Trophoblast cell (in vitro differentiated cells and primary cell): ENCODE measurements at regions not wholly inside any gene's neighbourhood (a gene's known extent, or its start where the extent isn't known, plus 50 kb on each side); places are given as distances from the start of the nearest gene placed in this dataset.
A peak's percentile ranks its signal among the peaks of the same experiment; 100 is the strongest.

Experiments used
- DNase-seq, 2 donors: peaks; one replicate each; pipeline ENCODE4 v3.0.0-alpha.2; 2016
- H2AFZ ChIP-seq: 2 replicates; pipeline ENCODE4 v1.6.1; 2013; ENCODE audit warnings: low read length, moderate library complexity, mild to moderate bottlenecking; ENCODE audit not compliant: insufficient read depth, poor library complexity
- H2AK5ac ChIP-seq: 2 replicates; pipeline ENCODE4 v1.6.1; 2013; ENCODE audit warnings: mild to moderate bottlenecking, low read length
- H2BK120ac ChIP-seq: 2 replicates; pipeline ENCODE4 v1.6.1; 2013; ENCODE audit warnings: low read length, mild to moderate bottlenecking, moderate library complexity; ENCODE audit not compliant: insufficient read depth, poor library complexity
- H2BK12ac ChIP-seq: 2 replicates; pipeline ENCODE4 v1.6.1; 2013; ENCODE audit warnings: mild to moderate bottlenecking, low read length, moderate library complexity
- H2BK5ac ChIP-seq: 2 replicates; pipeline ENCODE4 v1.6.1; 2013; ENCODE audit warnings: low read length, low read depth, moderate library complexity, mild to moderate bottlenecking; ENCODE audit not compliant: poor library complexity
- H3K14ac ChIP-seq: 2 replicates; pipeline ENCODE4 v1.6.1; 2013; ENCODE audit warnings: mild to moderate bottlenecking, low read length
- H3K18ac ChIP-seq: 2 replicates; pipeline ENCODE4 v1.6.1; 2013; ENCODE audit warnings: mild to moderate bottlenecking, low read length
- H3K23ac ChIP-seq: 2 replicates; pipeline ENCODE4 v1.6.1; 2013; ENCODE audit warnings: low read length
- H3K27ac ChIP-seq: 2 replicates; pipeline ENCODE4 v1.5.1; 2013; ENCODE audit warnings: low read depth, mild to moderate bottlenecking, inconsistent platforms, low read length, moderate library complexity
- H3K27me3 ChIP-seq: 2 replicates; pipeline ENCODE4 v1.6.1; 2013; ENCODE audit warnings: inconsistent platforms, mild to moderate bottlenecking, low read length, moderate library complexity; ENCODE audit not compliant: insufficient read depth
- H3K36me3 ChIP-seq, 2 experiments: 1 replicate in 1 of 2; 2 replicates in 1 of 2; pipeline ENCODE4 v1.6.1; 2013; ENCODE audit warnings: low read length in 2 of 2, mild to moderate bottlenecking in 2 of 2, moderate library complexity in 1 of 2; ENCODE audit not compliant: insufficient read depth in 2 of 2, control insufficient read depth in 1 of 2
- H3K4ac ChIP-seq: 2 replicates; pipeline ENCODE4 v1.6.1; 2013; ENCODE audit warnings: low read depth, mild to moderate bottlenecking, low read length, moderate library complexity
- H3K4me1 ChIP-seq, 2 experiments: 1 replicate in 1 of 2; 2 replicates in 1 of 2; pipeline ENCODE4 v1.6.1; 2013; ENCODE audit warnings: low read length in 2 of 2, mild to moderate bottlenecking in 2 of 2, moderate library complexity in 1 of 2; ENCODE audit not compliant: insufficient read depth in 2 of 2, control insufficient read depth in 1 of 2
- H3K4me2 ChIP-seq: 2 replicates; pipeline ENCODE4 v1.6.1; 2013; ENCODE audit warnings: inconsistent platforms, mild to moderate bottlenecking, low read length, moderate library complexity
- H3K4me3 ChIP-seq: 2 replicates; pipeline ENCODE4 v1.5.1; 2013; ENCODE audit warnings: mild to moderate bottlenecking, low read depth, low read length, inconsistent platforms
- H3K79me1 ChIP-seq: one replicate; pipeline ENCODE4 v1.6.1; 2013; ENCODE audit warnings: low read length
- H3K79me2 ChIP-seq: 2 replicates; pipeline ENCODE4 v1.6.1; 2013; ENCODE audit warnings: low read length, mild to moderate bottlenecking; ENCODE audit not compliant: control insufficient read depth, insufficient read depth, poor library complexity
- H3K9ac ChIP-seq: 2 replicates; pipeline ENCODE4 v1.6.1; 2013; ENCODE audit warnings: mild to moderate bottlenecking, low read length
- H3K9me3 ChIP-seq: 2 replicates; pipeline ENCODE4 v1.6.1; 2013; ENCODE audit warnings: low read depth, mild to moderate bottlenecking, control low read depth, inconsistent platforms, low read length; ENCODE audit not compliant: insufficient read depth
- H4K12ac ChIP-seq: 2 replicates; pipeline ENCODE4 v1.6.1; 2013; ENCODE audit warnings: low read depth, mild to moderate bottlenecking, low read length, moderate library complexity
- H4K8ac ChIP-seq: 2 replicates; pipeline ENCODE4 v1.6.1; 2013; ENCODE audit warnings: low read depth, mild to moderate bottlenecking, low read length, moderate library complexity
- H4K91ac ChIP-seq: one replicate; pipeline ENCODE4 v1.6.1; 2013; ENCODE audit warnings: low read depth, mild to moderate bottlenecking, low read length, moderate library complexity
- WGBS: extraction: QIAGEN DNeasy Blood & Tissue Kit; methylation state at CpG from one replicate; pipeline ENCODE4 v1.1.7; 2013; ENCODE audit warnings: missing lambda C conversion rate; ENCODE audit not compliant: insufficient read length, insufficient coverage; ENCODE audit errors: extremely low coverage; 5-methylcytosine and 5-hydroxymethylcytosine counted together

GRCh38 chr6:148116001-148116400 is 226.6 kb upstream of the SASH1 start:
- H2AFZ ChIP-seq = no peak overlapping the region
- H3K4me1 ChIP-seq = no peaks in the 10 kb centered on the region
- no peaks in the 10 kb centered on the region for H3K79me1 ChIP-seq
- no peaks in the 10 kb centered on the region for H3K36me3 ChIP-seq
- no peak overlapping the region for H4K91ac ChIP-seq
- no peak overlapping the region for H3K4ac ChIP-seq
- peak overlapping the region; percentile 37 for H2AK5ac ChIP-seq
- no peak overlapping the region for H3K23ac ChIP-seq
- no peak overlapping the region for H4K12ac ChIP-seq
- no peaks in the 10 kb centered on the region for H3K79me2 ChIP-seq
- H2BK12ac ChIP-seq = no peak overlapping the region
- H3K18ac ChIP-seq = no peak overlapping the region
- WGBS = no CpG with 5 or more reads among the region's 3 CpGs
- H4K8ac ChIP-seq = no peak overlapping the region
- H3K4me3 ChIP-seq = no peak overlapping the region
- H3K27me3 ChIP-seq = no peaks in the 10 kb centered on the region
- H3K9me3 ChIP-seq = no peaks in the 10 kb centered on the region
- no peak overlapping the region for H2BK120ac ChIP-seq
- H2BK5ac ChIP-seq = no peak overlapping the region
- no peak for DNase-seq
- no peak overlapping the region for H3K9ac ChIP-seq
- H3K14ac ChIP-seq = no peak overlapping the region
- H3K4me2 ChIP-seq = no peak overlapping the region
- H3K27ac ChIP-seq = no peak overlapping the region

DNA sequence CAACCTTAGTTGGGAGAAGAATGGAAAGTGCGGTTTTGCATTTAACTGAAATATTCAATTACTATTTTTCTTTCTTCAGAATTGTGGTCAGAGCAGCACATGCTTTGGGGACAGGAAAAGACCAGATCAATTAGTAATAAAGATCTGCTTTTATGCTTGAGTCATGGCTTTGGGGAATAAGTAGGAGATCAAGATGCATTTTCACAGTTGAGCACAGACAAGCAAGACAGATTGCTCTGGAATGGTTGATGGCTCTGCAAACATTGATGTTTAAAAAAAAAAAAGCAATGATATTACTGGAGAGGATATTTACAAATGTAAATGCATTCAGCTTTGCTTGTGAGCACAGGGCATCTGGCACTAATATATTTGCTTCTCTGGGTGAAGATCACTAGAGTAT is 224.4 kb upstream of the SASH1 start:
- H3K4me2 ChIP-seq = no peak overlapping the region
- no peak for DNase-seq

GRCh38 chr6:148128014-148128730 is 214.5 kb upstream of the SASH1 start:
- Histone ChIP-seq H3K14ac (no peak overlapping the region), H2AK5ac (no peak overlapping the region)

More for the DNA sequence above, 224.4 kb upstream of the SASH1 start:
- H3K79me2 ChIP-seq = no peaks in the 10 kb centered on the region
- H3K9me3 ChIP-seq = no peaks in the 10 kb centered on the region
- no peak overlapping the region for H2AFZ ChIP-seq
- H3K14ac ChIP-seq = no peak overlapping the region
- no peak overlapping the region for H4K8ac ChIP-seq
- no peak overlapping the region for H3K23ac ChIP-seq
- H3K9ac ChIP-seq = no peak overlapping the region
- no peak overlapping the region for H3K4ac ChIP-seq
- H3K79me1 ChIP-seq = no peaks in the 10 kb centered on the region
- H2BK120ac ChIP-seq = no peak overlapping the region
- no CpG with 5 or more reads among the region's 1 CpG for WGBS
- no peak overlapping the region for H4K12ac ChIP-seq
- H3K27me3 ChIP-seq = no peaks in the 10 kb centered on the region
- no peak overlapping the region for H3K18ac ChIP-seq
- H3K4me1 ChIP-seq = no peaks in the 10 kb centered on the region
- H3K36me3 ChIP-seq = no peaks in the 10 kb centered on the region
- no peak overlapping the region for H2BK5ac ChIP-seq
- H2AK5ac ChIP-seq = no peak overlapping the region
- no peak overlapping the region for H3K27ac ChIP-seq
- no peak overlapping the region for H3K4me3 ChIP-seq
- no peak overlapping the region for H2BK12ac ChIP-seq
- H4K91ac ChIP-seq = no peak overlapping the region

GRCh38 chr6:148134592-148134991 is 208.0 kb upstream of the SASH1 start:
- Histone ChIP-seq H3K23ac (no peak overlapping the region), H3K36me3 (no peaks in the 10 kb centered on the region), H2BK12ac (no peak overlapping the region), H2AK5ac (no peak overlapping the region), H4K12ac (no peak overlapping the region), H2BK120ac (no peak overlapping the region), H4K8ac (no peak overlapping the region), H3K4ac (no peak overlapping the region), H3K18ac (no peak overlapping the region), H4K91ac (no peak overlapping the region), H3K9me3 (no peaks in the 10 kb centered on the region), H3K79me2 (no peaks in the 10 kb centered on the region), H3K9ac (no peak overlapping the region), H3K79me1 (no peaks in the 10 kb centered on the region), H3K4me3 (no peak overlapping the region), H3K4me2 (no peak overlapping the region), H3K4me1 (no peaks in the 10 kb centered on the region), H2BK5ac (no peak overlapping the region), H3K27me3 (no peaks in the 10 kb centered on the region), H3K14ac (no peak overlapping the region), H3K27ac (no peak overlapping the region), H2AFZ (no peak overlapping the region)
- WGBS = no CpG with 5 or more reads among the region's 6 CpGs
- no peak for DNase-seq

More at GRCh38 chr6:148128014-148128730, 214.5 kb upstream of the SASH1 start:
- no CpG with 5 or more reads among the region's 6 CpGs for whole genome bisulfite sequencing
- Histone ChIP-seq H3K4me1 (no peaks in the 10 kb centered on the region), H3K27ac (no peak overlapping the region), H4K8ac (no peak overlapping the region), H3K4ac (no peak overlapping the region), H3K23ac (no peak overlapping the region), H3K9ac (no peak overlapping the region), H3K4me2 (no peak overlapping the region), H3K9me3 (no peaks in the 10 kb centered on the region), H2BK5ac (no peak overlapping the region), H3K79me2 (no peaks in the 10 kb centered on the region), H2BK12ac (peak overlapping the region; percentile 76), H3K79me1 (no peaks in the 10 kb centered on the region), H4K91ac (no peak overlapping the region), H3K4me3 (no peak overlapping the region), H3K36me3 (no peaks in the 10 kb centered on the region), H2AFZ (no peak overlapping the region), H3K18ac (no peak overlapping the region), H3K27me3 (no peaks in the 10 kb centered on the region), H2BK120ac (no peak overlapping the region), H4K12ac (no peak overlapping the region)
- DNase-seq = peak; percentile 68 to 83
